Parathyroid adenoma (tissue), 2 donors: ENCODE measurements at regions not wholly inside any gene's neighbourhood (a gene's known extent, or its start where the extent isn't known, plus 50 kb on each side); places are given as distances from the start of the nearest gene placed in this dataset.

Source experiments
- H2AFZ ChIP-seq: fragments of 300-600 bp; sonication (generic); one replicate; pipeline ENCODE4 v1.7.0; 2017; ENCODE audit warnings: antibody characterized with exemption, mild to moderate bottlenecking
- H3K27ac ChIP-seq: fragments of 300-600 bp; sonication (generic); one replicate; pipeline ENCODE4 v1.7.0; 2017
- H3K27me3 ChIP-seq: fragments of 300-600 bp; sonication (generic); one replicate; pipeline ENCODE4 v1.7.0; 2017; ENCODE audit warnings: low read length; ENCODE audit not compliant: control insufficient read depth, insufficient read depth
- H3K36me3 ChIP-seq: fragments of 300-600 bp; sonication (generic); one replicate; pipeline ENCODE4 v1.7.0; 2017; ENCODE audit warnings: low read length; ENCODE audit not compliant: control insufficient read depth, insufficient read depth
- H3K4me1 ChIP-seq: fragments of 300-600 bp; sonication (generic); one replicate; pipeline ENCODE4 v1.7.0; 2017; ENCODE audit warnings: control low read depth
- H3K4me2 ChIP-seq: fragments of 300-600 bp; sonication (generic); one replicate; pipeline ENCODE4 v1.7.0; 2017; ENCODE audit warnings: low read length
- H3K4me3 ChIP-seq: fragments of 300-600 bp; sonication (generic); one replicate; pipeline ENCODE4 v1.7.0; 2017; ENCODE audit warnings: low read depth, low read length
- H3K79me2 ChIP-seq: fragments of 300-600 bp; sonication (generic); one replicate; pipeline ENCODE4 v1.7.0; 2017; ENCODE audit warnings: control low read depth
- H3K9ac ChIP-seq: fragments of 300-600 bp; sonication (generic); one replicate; pipeline ENCODE4 v1.7.0; 2017; ENCODE audit warnings: mild to moderate bottlenecking
- H3K9me3 ChIP-seq: fragments of 300-600 bp; sonication (generic); one replicate; pipeline ENCODE4 v1.7.0; 2017; ENCODE audit warnings: low read length; ENCODE audit not compliant: control insufficient read depth
- TF ChIP-seq, protein P1 (sequence below): fragments of 300-600 bp; sonication (generic); IDR thresholded peaks from one replicate; pipeline ENCODE4 v1.7.0; 2017; ENCODE audit warnings: antibody characterized with exemption, mild to moderate bottlenecking
- donor health status: primary hyperparathyroidism.

DNA sequence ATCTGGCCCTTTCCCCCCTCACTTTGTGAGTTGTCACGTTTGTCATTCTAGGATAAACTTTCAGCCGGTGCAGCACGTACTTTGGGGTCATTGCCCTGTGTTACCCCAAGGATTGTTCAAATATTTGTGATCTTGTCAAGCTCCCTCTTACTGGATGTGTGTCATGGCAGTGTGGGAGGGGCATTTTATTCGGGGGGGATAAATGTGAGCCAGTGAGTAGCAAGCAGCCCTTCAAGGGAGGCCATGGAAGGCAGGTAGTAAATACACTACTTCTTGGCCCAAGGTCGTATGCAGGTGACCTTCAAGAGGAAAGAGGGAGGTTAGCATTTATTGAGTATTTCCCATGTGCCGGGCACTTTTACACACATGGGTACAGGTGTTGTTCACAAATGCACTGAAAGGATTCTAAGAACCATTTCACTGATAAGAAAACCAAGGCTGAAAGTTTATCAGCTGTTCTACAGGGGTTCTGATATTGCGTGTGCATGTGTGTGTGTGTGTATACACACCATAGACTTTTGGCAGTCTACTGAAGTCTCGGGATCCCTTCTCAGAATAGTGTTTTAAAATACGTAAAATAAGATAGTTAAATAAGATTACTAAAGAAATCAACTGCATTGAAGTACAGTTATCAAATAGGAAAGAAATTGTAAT, 410.3 kb upstream of the TBX3 start:
- Histone ChIP-seq H3K27ac (no peak overlapping the region), H3K4me3 (no peak overlapping the region), H3K4me1 (no peaks in the 10 kb centered on the region), H3K79me2 (no peaks in the 10 kb centered on the region), H3K9ac (no peak overlapping the region), H2AFZ (no peak overlapping the region), H3K27me3 (no peaks in the 10 kb centered on the region), H3K36me3 (no peaks in the 10 kb centered on the region), H3K4me2 (no peak overlapping the region), H3K9me3 (no peaks in the 10 kb centered on the region)
- TF ChIP-seq, protein P1, sequence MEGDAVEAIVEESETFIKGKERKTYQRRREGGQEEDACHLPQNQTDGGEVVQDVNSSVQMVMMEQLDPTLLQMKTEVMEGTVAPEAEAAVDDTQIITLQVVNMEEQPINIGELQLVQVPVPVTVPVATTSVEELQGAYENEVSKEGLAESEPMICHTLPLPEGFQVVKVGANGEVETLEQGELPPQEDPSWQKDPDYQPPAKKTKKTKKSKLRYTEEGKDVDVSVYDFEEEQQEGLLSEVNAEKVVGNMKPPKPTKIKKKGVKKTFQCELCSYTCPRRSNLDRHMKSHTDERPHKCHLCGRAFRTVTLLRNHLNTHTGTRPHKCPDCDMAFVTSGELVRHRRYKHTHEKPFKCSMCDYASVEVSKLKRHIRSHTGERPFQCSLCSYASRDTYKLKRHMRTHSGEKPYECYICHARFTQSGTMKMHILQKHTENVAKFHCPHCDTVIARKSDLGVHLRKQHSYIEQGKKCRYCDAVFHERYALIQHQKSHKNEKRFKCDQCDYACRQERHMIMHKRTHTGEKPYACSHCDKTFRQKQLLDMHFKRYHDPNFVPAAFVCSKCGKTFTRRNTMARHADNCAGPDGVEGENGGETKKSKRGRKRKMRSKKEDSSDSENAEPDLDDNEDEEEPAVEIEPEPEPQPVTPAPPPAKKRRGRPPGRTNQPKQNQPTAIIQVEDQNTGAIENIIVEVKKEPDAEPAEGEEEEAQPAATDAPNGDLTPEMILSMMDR: no peak

DNA sequence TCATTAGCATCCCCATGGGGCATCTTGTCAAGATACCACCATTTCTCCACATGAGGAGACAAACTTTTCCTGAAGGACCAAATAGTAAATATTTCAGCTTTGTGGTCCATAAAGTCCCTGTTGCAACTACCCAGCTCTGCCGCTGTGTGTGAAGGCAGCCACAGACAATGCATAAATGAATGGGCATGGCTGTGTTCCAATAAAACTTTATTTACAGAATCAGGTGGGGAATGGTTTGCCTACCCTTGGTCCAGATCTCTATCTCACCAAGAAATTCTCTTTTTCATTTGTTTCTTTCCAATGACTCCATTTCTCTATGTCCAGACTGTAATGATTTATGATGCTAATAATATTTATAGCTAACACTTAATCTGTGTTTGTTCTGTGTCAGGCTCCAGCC, 409.3 kb upstream of the TBX3 start:
- H3K4me3 ChIP-seq: no peak overlapping the region
- H3K4me2 ChIP-seq: no peak overlapping the region
- H3K4me1 ChIP-seq: no peaks in the 10 kb centered on the region
- H3K27me3 ChIP-seq: no peaks in the 10 kb centered on the region
- H3K27ac ChIP-seq: no peak overlapping the region
- no peaks in the 10 kb centered on the region for H3K36me3 ChIP-seq
- H3K9me3 ChIP-seq: no peaks in the 10 kb centered on the region
- H3K9ac ChIP-seq: no peak overlapping the region
- H2AFZ ChIP-seq: no peak overlapping the region
- H3K79me2 ChIP-seq: no peaks in the 10 kb centered on the region
- TF ChIP-seq, protein P1: no peak

DNA sequence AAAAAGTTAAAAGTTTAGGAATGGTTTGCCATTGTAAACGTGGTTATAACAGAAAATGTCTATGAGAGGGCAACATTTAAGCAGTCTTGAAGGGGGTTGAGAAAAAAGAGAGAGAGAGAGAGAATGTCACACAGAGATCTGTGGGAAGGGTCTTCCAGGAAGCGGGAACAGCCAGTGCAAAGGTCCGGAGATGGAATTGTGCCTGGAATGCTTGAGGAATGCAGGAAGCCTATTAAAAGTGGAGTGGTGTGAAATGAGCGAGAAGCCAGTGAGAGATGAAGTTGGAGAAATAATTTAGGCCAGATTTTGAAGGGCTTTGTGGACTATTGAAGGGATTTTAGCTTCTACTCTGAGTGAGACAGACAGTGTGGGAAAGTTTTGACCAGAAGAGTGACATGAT, 406.8 kb upstream of the TBX3 start:
- Histone ChIP-seq H3K27me3 (no peaks in the 10 kb centered on the region), H3K36me3 (no peaks in the 10 kb centered on the region), H3K9me3 (no peaks in the 10 kb centered on the region), H2AFZ (no peak overlapping the region), H3K9ac (no peak overlapping the region), H3K4me1 (no peaks in the 10 kb centered on the region), H3K4me2 (no peak overlapping the region), H3K27ac (no peak overlapping the region), H3K79me2 (no peaks in the 10 kb centered on the region), H3K4me3 (no peak overlapping the region)
- TF ChIP-seq, protein P1: no peak

DNA sequence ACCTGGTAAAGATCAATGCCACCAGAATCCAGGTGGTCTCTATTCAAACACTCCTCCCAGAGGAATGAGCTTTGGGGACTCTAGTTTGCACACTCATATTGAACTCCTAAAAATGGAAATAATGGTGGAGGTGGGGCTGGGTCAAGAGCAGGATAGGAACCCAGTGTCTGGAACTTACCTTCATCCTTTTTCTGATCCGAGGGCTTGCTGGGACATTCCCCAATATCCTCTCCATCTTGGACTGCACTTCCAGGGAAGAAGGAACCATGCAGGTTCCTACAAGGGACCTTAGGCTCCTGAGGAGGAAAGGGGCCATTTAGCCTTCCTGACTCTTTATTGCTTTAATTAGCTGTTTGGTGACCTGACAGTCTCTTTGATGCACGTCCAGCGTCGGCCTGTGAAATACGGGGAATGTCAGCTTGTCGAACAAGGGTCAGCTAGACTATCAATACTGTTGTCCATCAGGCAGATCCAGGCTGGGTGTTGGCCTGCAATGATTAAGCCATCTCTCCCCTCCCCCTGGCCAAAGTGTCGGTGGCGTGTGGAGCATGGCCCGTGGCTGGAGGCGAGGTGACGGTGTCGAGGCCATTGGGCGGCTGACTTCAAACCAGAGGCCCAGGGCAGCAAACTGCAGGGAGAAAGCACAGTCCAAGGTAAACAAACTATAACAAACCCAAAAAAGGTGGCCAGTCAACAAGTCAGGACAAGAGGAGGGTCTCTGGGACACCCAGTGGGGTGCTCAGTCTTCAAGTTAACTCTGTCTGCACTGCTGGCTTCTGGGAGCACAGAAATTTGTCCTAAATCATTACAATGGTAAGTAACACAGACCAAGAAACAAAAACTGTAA, 405.2 kb upstream of the TBX3 start:
- Histone ChIP-seq H3K9me3 (no peaks in the 10 kb centered on the region), H2AFZ (no peak overlapping the region), H3K4me1 (no peaks in the 10 kb centered on the region), H3K4me3 (no peak overlapping the region), H3K9ac (no peak overlapping the region), H3K4me2 (no peak overlapping the region), H3K79me2 (no peaks in the 10 kb centered on the region), H3K27ac (no peak overlapping the region), H3K36me3 (no peaks in the 10 kb centered on the region), H3K27me3 (no peaks in the 10 kb centered on the region)
- TF ChIP-seq, protein P1: no peak
